HUES6 (cell line): ENCODE measurements at regions not wholly inside any gene's neighbourhood (a gene's known extent, or its start where the extent isn't known, plus 50 kb on each side); places are given as distances from the start of the nearest gene placed in this dataset.
A peak's percentile ranks its signal among the peaks of the same experiment; 100 is the strongest.
"Not testable (repeated sequence)": the region's sequence is repeated elsewhere in the genome, so short reads cannot be mapped to it uniquely, and the experiment has no call there.

Experiments used
- H3K27ac ChIP-seq: 2 replicates; pipeline ENCODE4 v1.7.0; 2013; ENCODE audit warnings: low read depth, mild to moderate bottlenecking, low read length, inconsistent platforms
- H3K27me3 ChIP-seq: 2 replicates; pipeline ENCODE4 v1.6.1; 2013; ENCODE audit warnings: low read length; ENCODE audit not compliant: control insufficient read depth, insufficient read depth
- H3K36me3 ChIP-seq: 2 replicates; pipeline ENCODE4 v1.6.1; 2013; ENCODE audit warnings: low read length; ENCODE audit not compliant: control insufficient read depth, insufficient read depth
- H3K4me1 ChIP-seq: 2 replicates; pipeline ENCODE4 v1.6.1; 2013; ENCODE audit warnings: low read length; ENCODE audit not compliant: control insufficient read depth, insufficient read depth
- H3K4me3 ChIP-seq: 2 replicates; pipeline ENCODE4 v1.5.1; 2013; ENCODE audit warnings: low read depth, low read length
- H3K9ac ChIP-seq: one replicate; pipeline ENCODE4 v1.6.1; 2013; ENCODE audit warnings: mild to moderate bottlenecking, low read length
- H3K9me3 ChIP-seq: 2 replicates; pipeline ENCODE4 v1.6.1; 2013; ENCODE audit warnings: low read depth, low read length; ENCODE audit not compliant: control insufficient read depth, insufficient read depth

DNA sequence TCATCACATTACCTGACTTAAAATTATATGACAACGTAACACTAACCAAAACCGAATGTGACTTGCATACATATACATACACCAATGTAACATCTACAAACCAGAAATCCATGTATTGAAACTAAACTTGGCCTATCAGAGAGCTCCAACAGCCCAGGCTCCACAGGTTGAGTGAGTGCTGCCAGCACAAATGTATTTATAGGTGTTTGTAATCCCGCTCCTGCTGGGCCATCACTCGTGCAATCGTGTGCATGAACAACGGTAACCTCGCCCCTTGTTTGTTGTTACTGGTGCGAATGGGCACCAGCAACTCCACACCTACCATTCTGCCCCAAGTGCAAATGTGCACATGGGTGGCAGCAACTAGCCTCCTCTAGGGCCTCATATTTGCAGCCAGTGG is 165.7 kb upstream of the XIST start:
- H3K4me1 ChIP-seq, result no peaks in the 10 kb centered on the region
- H3K9ac ChIP-seq, result no peak overlapping the region
- peaks cover 11% of the 10 kb centered on the region; the same call in 1 of the 2 replicates for H3K36me3 ChIP-seq
- H3K27ac ChIP-seq, result no peak overlapping the region
- H3K4me3 ChIP-seq, result no peak overlapping the region
- H3K9me3 ChIP-seq, result peaks cover 64% of the 10 kb centered on the region
- H3K27me3 ChIP-seq, result no peaks in the 10 kb centered on the region

DNA sequence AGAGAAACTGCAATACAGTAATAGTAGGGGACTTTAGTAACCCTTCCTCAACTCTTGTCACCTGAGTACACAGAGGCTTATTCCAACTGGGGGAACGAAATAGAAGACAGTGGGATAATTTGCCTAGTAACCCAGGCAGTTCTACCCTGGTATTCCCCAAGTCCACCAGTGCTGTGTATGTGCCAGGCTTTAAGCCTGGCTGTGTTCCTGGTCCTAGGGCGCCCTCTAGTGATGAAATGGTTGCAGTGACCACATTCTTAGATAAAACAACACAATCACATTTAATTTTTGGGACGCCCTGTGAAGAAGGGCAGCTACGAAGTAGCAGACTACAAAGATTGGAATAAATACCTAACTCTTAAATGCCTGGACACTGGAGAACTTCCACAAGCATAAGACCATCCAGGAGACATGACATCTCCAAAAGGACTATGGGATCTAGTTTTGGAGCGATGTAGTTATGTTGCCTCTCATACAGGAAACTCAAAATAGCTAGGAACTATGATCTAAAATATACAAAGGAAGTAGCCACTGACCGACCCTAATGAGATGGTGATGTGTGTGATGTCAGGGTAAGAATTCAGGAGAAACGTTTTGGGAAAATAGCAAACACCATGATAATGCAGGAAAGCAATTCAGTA is 163.0 kb upstream of the XIST start:
- no peak overlapping the region for H3K4me3 ChIP-seq
- H3K9ac ChIP-seq, result no peak overlapping the region
- H3K27me3 ChIP-seq, result no peaks in the 10 kb centered on the region
- H3K4me1 ChIP-seq, result no peaks in the 10 kb centered on the region
- peaks cover 38% of the 10 kb centered on the region for H3K9me3 ChIP-seq
- H3K36me3 ChIP-seq, result peaks cover 17% of the 10 kb centered on the region; the same call in 1 of the 2 replicates
- H3K27ac ChIP-seq, result no peak overlapping the region

DNA sequence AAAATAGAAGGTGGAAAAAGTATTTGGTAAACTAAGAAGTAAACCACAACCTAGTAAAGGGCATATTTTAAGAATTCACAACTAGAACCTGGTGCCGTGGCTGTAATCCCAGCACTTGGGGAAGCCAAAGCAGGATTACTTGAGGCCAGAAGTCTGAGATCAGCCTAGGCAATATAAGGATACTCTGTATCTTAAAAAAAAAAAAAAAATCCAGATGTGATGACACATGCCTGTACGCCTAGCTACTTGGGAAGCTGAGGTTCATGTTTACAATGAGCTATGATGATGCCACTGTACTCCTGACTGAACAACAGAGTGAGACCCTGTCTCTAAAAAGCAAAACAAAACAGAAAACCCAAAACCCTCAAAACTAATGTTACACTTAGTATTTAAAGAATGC is 156.5 kb upstream of the XIST start:
- H3K36me3 ChIP-seq, result peaks cover 26% of the 10 kb centered on the region
- peaks cover 2% of the 10 kb centered on the region; the same call in 1 of the 2 replicates for H3K4me1 ChIP-seq
- no peak overlapping the region for H3K9ac ChIP-seq
- peaks cover 25% of the 10 kb centered on the region; the same call in 1 of the 2 replicates for H3K9me3 ChIP-seq
- no peak overlapping the region for H3K27ac ChIP-seq
- no peak overlapping the region for H3K4me3 ChIP-seq
- H3K27me3 ChIP-seq, result no peaks in the 10 kb centered on the region

DNA sequence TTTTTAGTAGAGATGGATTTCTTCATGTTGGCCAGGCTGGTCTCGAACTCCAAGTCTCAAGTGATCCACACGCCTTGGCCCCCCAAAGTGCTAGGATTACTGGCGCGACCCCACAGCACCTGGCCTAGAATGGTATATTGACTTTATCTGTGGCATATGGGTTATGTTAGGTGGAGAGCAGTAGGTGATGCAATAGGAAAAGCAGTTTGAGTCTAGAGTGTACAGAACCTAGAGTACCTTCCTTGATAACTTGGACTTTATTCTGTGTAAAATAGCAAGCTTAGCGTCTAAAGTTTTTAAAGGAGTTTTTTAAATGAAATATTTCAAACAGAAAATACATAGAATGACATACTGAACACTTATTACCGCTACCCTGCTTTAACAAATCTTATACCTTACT is 139.5 kb upstream of the XIST start:
- peaks cover 38% of the 10 kb centered on the region; the same call in 1 of the 2 replicates for H3K9me3 ChIP-seq
- H3K27me3 ChIP-seq, result no peaks in the 10 kb centered on the region
- no peak overlapping the region for H3K27ac ChIP-seq
- peaks cover 81% of the 10 kb centered on the region for H3K36me3 ChIP-seq
- H3K9ac ChIP-seq, result no peak overlapping the region
- no peaks in the 10 kb centered on the region for H3K4me1 ChIP-seq
- H3K4me3 ChIP-seq, result no peak overlapping the region

DNA sequence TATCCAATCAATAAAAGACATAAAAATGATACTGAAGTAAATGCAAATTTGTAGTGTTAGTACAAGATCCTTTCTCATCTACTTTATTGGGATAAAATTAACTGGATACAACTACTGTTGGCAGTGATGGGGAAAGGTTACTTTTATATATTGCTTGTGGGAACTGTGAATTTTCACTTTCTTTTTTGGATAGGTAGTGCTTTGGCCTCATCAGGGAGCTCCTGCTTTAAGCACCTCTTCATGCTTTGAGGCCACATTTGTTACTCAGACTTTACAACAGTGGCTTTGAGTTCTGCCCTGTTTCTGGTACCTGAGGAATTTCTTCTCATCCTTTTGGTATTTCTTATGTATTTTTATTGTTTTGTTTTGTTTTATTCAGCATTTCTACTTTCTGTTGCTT is 134.7 kb upstream of the XIST start:
- no peaks in the 10 kb centered on the region for H3K4me1 ChIP-seq
- H3K27me3 ChIP-seq, result no peaks in the 10 kb centered on the region
- no peak overlapping the region for H3K9ac ChIP-seq
- H3K27ac ChIP-seq, result no peak overlapping the region
- peaks cover 73% of the 10 kb centered on the region for H3K36me3 ChIP-seq
- H3K4me3 ChIP-seq, result no peak overlapping the region
- H3K9me3 ChIP-seq, result peaks cover 36% of the 10 kb centered on the region; the same call in 1 of the 2 replicates

DNA sequence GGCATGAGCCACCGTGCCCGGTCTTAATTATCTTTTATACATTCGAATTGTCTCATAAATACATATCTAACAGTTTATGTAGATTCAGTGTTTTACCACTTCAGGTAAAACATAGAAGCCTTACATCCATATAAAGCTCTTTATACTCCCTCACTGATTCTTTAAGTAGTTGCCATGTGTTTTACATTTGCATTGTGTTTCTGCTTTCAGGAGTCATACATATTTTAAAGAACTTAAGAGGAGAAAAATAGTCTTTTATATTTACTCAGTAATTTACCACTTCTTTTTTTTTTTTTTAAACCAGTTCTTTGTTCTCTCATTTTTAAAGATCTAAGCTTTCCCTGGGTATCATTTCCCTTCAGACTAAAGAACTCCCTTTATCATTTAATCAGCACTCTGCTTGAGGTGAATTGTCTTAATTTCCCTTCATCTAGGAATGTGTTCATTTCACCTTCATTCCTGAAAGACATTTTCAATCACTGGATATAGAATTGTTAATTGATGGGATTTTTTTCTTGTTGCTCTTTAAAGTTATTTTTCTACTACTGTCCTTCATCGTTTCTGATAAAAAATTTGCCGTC is 127.1 kb upstream of the XIST start:
- peaks cover 20% of the 10 kb centered on the region for H3K36me3 ChIP-seq
- H3K9ac ChIP-seq, result no peak overlapping the region
- peaks cover 35% of the 10 kb centered on the region for H3K4me1 ChIP-seq
- peak overlapping the region; percentile 66; the same call in 1 of the 2 replicates for H3K27ac ChIP-seq
- H3K4me3 ChIP-seq, result no peak overlapping the region
- H3K9me3 ChIP-seq, result peaks cover 5% of the 10 kb centered on the region; the same call in 1 of the 2 replicates
- no peaks in the 10 kb centered on the region for H3K27me3 ChIP-seq

DNA sequence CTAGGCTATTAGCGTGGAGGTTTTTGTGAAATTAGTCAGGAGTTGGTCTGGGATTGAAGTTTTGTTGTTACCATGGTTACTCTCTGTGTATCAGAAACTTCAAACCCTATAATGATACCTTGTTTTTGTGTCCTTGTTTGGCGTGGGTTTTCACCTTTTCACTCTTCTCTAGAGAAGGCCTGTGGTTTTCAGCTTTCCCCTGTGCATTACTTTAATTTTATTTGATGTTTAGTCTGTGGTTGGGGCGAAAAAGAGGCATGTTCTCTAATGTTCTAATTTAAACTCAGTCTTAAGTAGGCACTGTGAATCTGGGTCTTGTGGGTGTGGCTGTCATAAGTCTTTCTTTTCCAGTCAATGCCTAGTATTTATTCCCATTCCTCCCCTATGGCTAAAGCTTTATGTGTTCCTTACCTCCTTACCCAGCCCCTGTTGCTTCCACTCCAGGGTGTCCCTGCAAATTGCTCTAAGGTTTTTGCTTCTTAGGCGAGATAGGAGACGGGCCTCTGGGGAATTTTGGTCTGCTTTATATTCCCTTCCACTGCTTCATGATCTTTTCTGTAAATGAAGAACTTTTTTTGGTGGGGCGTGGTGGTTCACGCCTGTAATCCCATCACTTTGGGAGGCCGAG is 125.1 kb upstream of the XIST start:
- Histone ChIP-seq H3K27ac (peak overlapping the region; percentile 68), H3K9me3 (no peaks in the 10 kb centered on the region; the same call in 1 of the 2 replicates), H3K4me1 (peaks cover 38% of the 10 kb centered on the region), H3K9ac (peak overlapping the region; percentile 3), H3K27me3 (no peaks in the 10 kb centered on the region), H3K4me3 (0 out of 2 replicates have a peak overlapping the region, but pooled peaks have one; percentile 5), H3K36me3 (peaks cover 4% of the 10 kb centered on the region)

DNA sequence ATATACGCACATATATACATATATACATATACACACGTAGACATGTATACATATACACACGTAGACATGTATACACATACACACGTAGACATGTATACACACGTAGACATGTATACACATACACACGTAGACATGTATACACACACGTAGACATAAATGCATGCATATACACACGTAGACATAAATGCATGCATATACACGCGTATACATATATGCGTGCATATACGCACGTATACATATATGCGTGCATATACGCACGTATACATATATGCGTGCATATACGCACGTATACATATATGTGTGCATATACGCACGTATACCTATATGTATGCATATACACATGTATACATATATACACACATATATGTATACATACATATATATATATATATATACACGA is 114.9 kb upstream of the XIST start:
- peaks cover 38% of the 10 kb centered on the region for H3K36me3 ChIP-seq
- 0 out of 2 replicates have a peak overlapping the region, but pooled peaks have one; percentile 37 for H3K4me3 ChIP-seq
- H3K9me3 ChIP-seq, result not testable (repeated sequence)

DNA sequence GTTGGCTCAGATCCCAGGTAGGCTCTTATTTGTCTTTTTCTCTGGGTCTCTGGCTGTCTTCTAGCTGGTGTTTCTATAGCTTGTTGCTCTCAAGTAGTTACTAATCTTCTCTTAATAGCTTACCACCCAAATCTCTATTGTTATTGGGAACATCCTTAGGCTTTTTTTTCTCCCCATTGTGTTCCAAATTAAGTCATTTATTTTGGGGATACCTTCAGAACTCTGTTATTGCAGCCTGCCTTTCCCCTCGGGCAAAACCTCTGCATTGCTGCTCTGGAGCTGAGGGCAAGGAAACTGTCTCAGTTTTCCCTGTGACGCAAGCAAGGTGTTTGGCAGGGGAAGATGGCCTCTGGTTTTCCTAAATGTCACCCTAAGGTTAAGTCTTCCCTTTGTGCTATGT is 113.3 kb upstream of the XIST start:
- Histone ChIP-seq H3K27me3 (no peaks in the 10 kb centered on the region), H3K27ac (peak overlapping the region; percentile 83), H3K4me3 (peak overlapping the region; percentile 37), H3K9ac (peak overlapping the region; percentile 76), H3K36me3 (peaks cover 27% of the 10 kb centered on the region), H3K9me3 (no peaks in the 10 kb centered on the region), H3K4me1 (peaks cover 46% of the 10 kb centered on the region)

More for the DNA sequence above, 114.9 kb upstream of the XIST start:
- not testable (repeated sequence) for H3K27me3 ChIP-seq, H3K9ac ChIP-seq
- Histone ChIP-seq H3K27ac (peak overlapping the region; percentile 83), H3K4me1 (peaks cover 46% of the 10 kb centered on the region)

DNA sequence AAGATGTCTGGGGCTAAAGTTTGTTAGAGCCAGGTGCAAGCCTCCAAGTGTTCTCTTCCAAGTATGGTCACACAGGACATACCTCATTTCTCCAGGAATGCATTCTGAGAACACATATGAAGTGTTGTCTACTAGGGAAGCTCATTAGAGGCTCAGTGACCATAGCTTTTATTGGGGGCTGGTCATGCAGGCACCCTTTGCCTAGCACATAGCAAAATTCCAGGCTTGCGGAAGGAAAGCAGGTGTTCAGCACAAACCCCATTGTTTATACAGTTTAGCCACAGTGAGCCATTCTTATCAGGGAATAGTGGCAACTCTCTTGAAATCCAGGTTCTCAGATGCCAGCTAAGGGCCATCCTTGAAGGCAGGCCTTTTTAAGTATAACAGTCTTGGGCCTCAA is 112.1 kb upstream of the XIST start:
- Histone ChIP-seq H3K36me3 (peaks cover 18% of the 10 kb centered on the region), H3K27ac (peak overlapping the region; percentile 83), H3K4me1 (peaks cover 46% of the 10 kb centered on the region), H3K9ac (no peak overlapping the region), H3K9me3 (no peaks in the 10 kb centered on the region), H3K4me3 (no peak overlapping the region), H3K27me3 (no peaks in the 10 kb centered on the region)

DNA sequence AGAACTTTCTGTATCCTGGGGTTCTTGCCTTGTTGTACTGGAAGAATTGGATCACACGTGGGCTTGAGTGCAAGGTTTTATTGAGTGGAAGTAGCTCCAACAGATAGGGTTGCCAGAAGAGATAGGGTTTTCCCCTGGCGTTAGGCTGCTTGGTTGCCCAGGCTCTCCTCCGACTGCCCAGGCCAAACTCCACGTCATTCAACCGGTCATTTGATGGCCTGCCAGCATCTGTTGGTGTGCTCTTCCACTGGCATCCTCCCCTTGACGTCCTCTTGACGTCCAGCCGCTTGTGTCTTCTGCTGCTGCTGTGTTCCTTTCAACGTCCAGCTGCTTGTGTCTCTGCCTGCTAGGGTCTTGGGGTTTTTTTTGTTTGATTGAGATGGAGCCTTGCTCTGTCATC is 111.2 kb upstream of the XIST start:
- Histone ChIP-seq H3K9ac (peak overlapping the region; percentile 1), H3K27ac (0 out of 2 replicates have a peak overlapping the region, but pooled peaks have one; percentile 15), H3K27me3 (no peaks in the 10 kb centered on the region), H3K4me1 (peaks cover 46% of the 10 kb centered on the region), H3K4me3 (no peak overlapping the region), H3K36me3 (peaks cover 13% of the 10 kb centered on the region), H3K9me3 (no peaks in the 10 kb centered on the region)
